Stimulated activated naive CD8-positive, alpha-beta T cell treated with anti-CD3 and anti-CD28 coated beads, Interleukin-15, amount 100 ng/mL, for 72 hours (primary cell): ENCODE measurements at regions not wholly inside any gene's neighbourhood (a gene's known extent, or its start where the extent isn't known, plus 50 kb on each side); places are given as distances from the start of the nearest gene placed in this dataset.
"Not testable (repeated sequence)": the region's sequence is repeated elsewhere in the genome, so short reads cannot be mapped to it uniquely, and the experiment has no call there.

Experiments
- ATAC-seq: fragments of 150-1000 bp; cut with Tn5 transposase; 2 replicates; pipeline ENCODE4 v1.10.0; 2021; ENCODE audit warnings: mild to moderate bottlenecking, moderate library complexity
- DNase-seq, 2 donors: peaks; one replicate each; pipeline ENCODE4 v3.0.0; 2021 to 2022
- H3K27ac Mint-ChIP-seq, 2 donors: one replicate each; pipeline ENCODE4 v1.8.0; 2022; ENCODE audit warnings: mild to moderate bottlenecking in 2 of 2, mixed read lengths in 2 of 2, moderate library complexity in 2 of 2
- H3K27me3 Mint-ChIP-seq: one replicate; pipeline ENCODE4 v1.8.0; 2022; ENCODE audit warnings: mixed read lengths
- H3K4me1 Mint-ChIP-seq: one replicate; pipeline ENCODE4 v1.8.0; 2022; ENCODE audit warnings: mild to moderate bottlenecking, mixed read lengths
- H3K4me3 Mint-ChIP-seq, 2 donors: one replicate each; pipeline ENCODE4 v1.8.0; 2022; ENCODE audit warnings: mild to moderate bottlenecking in 2 of 2, mixed read lengths in 2 of 2, moderate library complexity in 1 of 2
- H3K9me3 Mint-ChIP-seq, 2 donors: one replicate each; pipeline ENCODE4 v1.8.0; 2022; ENCODE audit warnings: mixed read lengths in 2 of 2

DNA sequence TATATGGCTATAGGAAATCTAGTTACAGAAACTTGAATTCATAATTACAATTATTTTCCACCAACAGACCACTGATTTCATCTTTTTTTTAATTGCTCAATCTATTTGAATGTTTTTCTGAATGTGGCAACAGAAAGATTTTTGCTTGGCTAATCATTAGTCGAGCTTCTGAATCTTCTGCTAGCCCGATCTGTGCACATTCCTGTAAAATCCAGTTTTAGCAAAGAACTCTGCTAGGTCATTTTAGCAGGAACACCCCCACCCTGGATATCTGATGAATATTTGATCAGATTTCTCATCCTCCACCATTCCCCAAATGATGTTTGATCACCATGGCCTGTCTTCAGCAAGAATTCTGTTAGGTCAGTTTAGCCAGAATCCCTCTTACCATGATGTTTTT, 176.3 kb downstream of the LEPR start:
- ATAC-seq (no peak), DNase-seq (no peak)
- Mint-ChIP-seq H3K27ac (no peak overlapping the region), H3K4me1 (no peaks in the 10 kb centered on the region), H3K4me3 (no peak overlapping the region), H3K27me3 (no peaks in the 10 kb centered on the region), H3K9me3 (no peaks in the 10 kb centered on the region)

DNA sequence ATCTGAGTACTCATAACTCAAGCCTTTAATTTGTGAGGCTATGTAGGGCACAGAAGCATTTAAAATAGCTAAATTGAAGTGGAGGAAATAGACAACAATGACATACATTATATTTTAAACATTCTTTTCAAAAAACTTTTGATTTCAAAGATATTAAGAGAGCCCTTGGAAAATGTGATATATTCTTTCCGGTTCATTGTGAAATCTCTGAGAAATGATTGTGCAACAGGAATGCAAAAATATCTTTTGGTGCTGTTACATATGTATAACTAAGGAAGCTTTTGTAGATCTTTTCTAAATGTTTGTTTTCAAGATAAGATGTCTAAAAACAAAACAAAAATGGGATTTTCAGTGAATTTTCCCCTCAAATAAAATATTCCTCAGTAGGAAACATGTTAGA, 185.2 kb downstream of the LEPR start:
- Mint-ChIP-seq H3K4me3 (no peak overlapping the region), H3K27ac (no peak overlapping the region), H3K9me3 (no peaks in the 10 kb centered on the region), H3K27me3 (no peaks in the 10 kb centered on the region), H3K4me1 (no peaks in the 10 kb centered on the region)
- ATAC-seq (no peak), DNase-seq (no peak)

DNA sequence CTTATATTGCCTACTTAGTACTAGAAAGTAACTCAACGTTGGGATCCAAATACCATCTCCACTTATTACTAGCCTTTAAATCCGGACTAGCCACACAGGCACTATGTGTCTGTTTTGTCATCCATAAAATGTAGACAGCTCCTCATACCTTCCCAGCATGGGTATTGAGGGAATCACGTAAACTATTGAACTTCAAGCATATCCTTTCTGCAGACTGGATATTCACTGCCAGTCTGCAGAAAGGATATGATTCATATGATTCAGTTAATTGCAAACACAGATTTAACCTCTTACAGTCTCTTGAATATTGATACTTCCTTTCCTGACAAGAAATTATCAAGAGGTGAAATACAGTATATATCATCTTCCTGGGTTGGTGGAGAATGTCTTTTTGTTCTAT, 186.0 kb downstream of the LEPR start:
- no peak for DNase-seq

DNA sequence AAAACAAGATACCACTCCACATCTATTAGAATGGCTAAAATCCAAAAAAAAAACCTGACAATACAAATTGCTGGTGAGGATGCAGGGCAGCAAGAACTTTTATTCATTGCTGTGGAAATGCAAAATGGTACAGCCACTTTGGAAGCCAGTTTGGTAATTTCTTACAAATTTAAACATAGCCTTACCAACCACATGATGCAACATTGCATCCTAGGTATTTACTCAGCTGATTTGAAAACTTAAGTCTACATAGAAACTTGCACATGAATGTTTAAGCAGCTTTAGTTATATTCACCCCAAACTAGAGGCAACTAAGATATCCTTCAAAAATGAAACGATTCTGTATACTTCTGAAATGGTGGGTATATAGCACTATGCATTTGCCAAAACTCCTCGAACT, 178.8 kb upstream of the PDE4B start:
- Mint-ChIP-seq H3K27ac (no peak overlapping the region), H3K9me3 (no peaks in the 10 kb centered on the region), H3K4me3 (no peak overlapping the region), H3K27me3 (no peaks in the 10 kb centered on the region), H3K4me1 (no peaks in the 10 kb centered on the region)
- ATAC-seq (no peak), DNase-seq (no peak)

More for the DNA sequence above, 186.0 kb downstream of the LEPR start:
- Mint-ChIP-seq H3K27me3 (no peaks in the 10 kb centered on the region), H3K4me3 (no peak overlapping the region), H3K27ac (no peak overlapping the region), H3K9me3 (no peaks in the 10 kb centered on the region), H3K4me1 (no peaks in the 10 kb centered on the region)
- no peak for ATAC-seq

DNA sequence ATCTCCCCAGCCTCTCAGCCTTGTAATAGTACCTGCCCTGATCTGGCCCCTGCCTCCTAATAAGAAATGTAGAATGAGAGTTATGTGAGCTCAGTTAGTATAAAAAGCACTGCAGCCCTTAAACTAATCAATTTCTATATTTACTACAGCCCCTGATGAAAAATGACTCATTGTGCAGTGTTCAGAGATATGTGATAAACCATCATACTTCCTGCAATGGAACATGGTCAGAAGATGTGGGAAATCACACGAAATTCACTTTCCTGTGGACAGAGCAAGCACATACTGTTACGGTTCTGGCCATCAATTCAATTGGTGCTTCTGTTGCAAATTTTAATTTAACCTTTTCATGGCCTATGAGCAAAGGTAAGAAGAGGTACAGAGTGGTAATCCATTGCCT, 176.8 kb upstream of the PDE4B start:
- no peaks in the 10 kb centered on the region for H3K9me3 Mint-ChIP-seq
- no peak overlapping the region for H3K4me3 Mint-ChIP-seq
- no peaks in the 10 kb centered on the region for H3K4me1 Mint-ChIP-seq
- no peaks in the 10 kb centered on the region for H3K27me3 Mint-ChIP-seq
- DNase-seq (no peak), ATAC-seq (no peak)
- peak overlapping the region in 1 of 2 donors; percentile 61 for H3K27ac Mint-ChIP-seq

DNA sequence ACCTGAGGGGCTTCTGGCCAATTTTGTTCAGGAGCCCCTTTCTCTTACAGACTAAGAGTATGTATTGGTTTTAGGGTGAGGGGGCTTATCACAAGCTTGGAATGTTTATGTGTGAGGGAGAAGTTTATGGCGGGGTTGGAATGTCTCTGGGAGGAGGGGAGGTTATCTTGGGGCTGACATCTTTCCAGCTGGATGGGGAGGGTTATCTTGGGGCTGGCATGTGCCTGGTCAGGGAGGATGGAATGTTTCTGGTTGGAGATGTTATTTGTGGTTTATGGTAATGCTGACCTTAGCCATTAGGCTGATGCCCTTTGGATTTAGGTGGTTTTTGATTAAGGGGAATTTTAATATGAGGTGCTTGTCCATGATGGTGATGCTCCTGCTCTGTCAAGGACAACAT, 171.0 kb upstream of the PDE4B start:
- not testable (repeated sequence) for H3K4me3 Mint-ChIP-seq, DNase-seq, ATAC-seq, H3K27me3 Mint-ChIP-seq, H3K27ac Mint-ChIP-seq, H3K9me3 Mint-ChIP-seq, H3K4me1 Mint-ChIP-seq

DNA sequence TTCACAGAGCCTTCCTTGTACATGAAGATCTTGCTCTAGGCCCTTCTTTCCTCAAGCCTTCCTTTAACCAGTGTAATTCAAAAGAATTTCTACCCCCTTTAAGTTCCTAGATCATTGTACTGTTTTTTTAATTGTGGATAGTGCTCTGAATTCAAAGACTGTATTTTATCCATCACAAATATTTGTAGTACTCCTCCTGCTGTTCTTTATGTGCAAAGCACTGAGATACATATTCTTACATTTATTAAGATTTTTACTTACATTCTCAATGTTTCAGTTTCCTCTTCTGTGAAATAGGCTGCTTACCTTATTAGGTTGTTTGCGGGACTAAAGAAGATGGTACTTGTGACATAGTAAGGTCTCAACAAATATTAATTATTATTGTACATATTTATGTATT, 168.8 kb upstream of the PDE4B start:
- Mint-ChIP-seq H3K4me1 (no peaks in the 10 kb centered on the region), H3K27ac (no peak overlapping the region), H3K27me3 (no peaks in the 10 kb centered on the region), H3K9me3 (no peaks in the 10 kb centered on the region), H3K4me3 (no peak overlapping the region)
- ATAC-seq (no peak), DNase-seq (no peak)

DNA sequence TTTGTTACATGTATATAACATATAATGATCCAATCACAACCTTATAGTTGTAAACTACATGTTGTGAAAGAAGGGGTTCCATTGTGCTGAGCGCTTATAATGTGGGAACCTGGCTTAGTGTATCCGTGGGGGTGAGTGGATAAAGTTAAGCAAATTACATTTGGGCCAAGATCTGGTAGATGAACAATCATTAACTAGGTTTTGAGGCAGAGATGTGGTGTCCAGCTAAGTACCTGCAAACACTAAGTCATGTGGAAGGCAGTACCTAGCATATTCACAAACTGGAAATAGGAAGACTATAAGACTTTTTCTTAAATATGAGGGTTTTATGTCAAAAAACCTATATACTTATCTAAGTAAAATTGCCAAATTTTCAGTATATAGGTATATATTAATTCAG, 167.2 kb upstream of the PDE4B start:
- Mint-ChIP-seq H3K9me3 (no peaks in the 10 kb centered on the region), H3K27ac (peak overlapping the region in 1 of 2 donors; percentile 27), H3K27me3 (no peaks in the 10 kb centered on the region), H3K4me3 (no peak overlapping the region), H3K4me1 (no peaks in the 10 kb centered on the region)
- DNase-seq (no peak), ATAC-seq (no peak)

DNA sequence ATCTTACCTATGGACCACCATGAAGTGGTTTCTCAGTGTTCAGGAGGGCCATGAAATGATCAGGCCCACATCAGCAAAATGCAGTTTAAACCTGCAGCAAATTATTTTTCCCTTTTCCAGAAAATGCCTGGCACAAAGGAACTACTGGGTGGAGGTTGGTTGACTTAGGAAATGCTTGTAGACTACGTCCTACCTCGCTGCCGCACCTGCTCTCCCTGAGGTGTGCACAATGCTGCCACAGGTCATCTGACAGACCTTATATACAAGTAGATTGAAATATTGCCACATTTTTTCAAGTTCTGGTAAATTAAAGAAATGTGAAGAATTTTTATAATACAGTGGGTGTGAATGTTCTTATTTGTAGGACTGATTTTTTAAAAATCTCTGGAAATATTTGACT, 166.7 kb upstream of the PDE4B start:
- H3K4me1 Mint-ChIP-seq, result no peaks in the 10 kb centered on the region
- no peaks in the 10 kb centered on the region for H3K9me3 Mint-ChIP-seq
- no peaks in the 10 kb centered on the region for H3K27me3 Mint-ChIP-seq
- H3K4me3 Mint-ChIP-seq, result no peak overlapping the region
- H3K27ac Mint-ChIP-seq, result no peak overlapping the region
- DNase-seq (no peak), ATAC-seq (no peak)

DNA sequence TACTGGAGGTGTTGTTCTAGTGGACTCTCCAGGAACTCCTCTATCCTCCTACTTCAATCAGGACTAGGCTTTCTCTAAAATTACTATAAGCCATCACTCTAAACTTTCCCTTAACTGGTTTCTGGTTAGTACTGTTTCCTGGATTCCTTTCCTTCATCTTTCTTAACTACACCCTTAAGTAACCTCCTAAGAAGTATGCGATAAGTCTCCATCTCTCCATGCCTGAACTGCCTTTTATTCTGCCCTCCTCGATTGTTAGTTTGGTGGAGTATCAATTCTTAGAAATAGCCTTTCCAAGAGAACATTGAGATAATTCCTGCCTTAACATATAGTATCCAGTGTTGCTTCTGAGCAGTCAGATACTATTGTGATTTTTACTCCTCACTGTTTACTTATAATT, 162.9 kb upstream of the PDE4B start:
- H3K27me3 Mint-ChIP-seq, result no peaks in the 10 kb centered on the region
- no peaks in the 10 kb centered on the region for H3K4me1 Mint-ChIP-seq
- DNase-seq (no peak), ATAC-seq (no peak)
- H3K27ac Mint-ChIP-seq, result no peak overlapping the region
- no peaks in the 10 kb centered on the region for H3K9me3 Mint-ChIP-seq
- no peak overlapping the region for H3K4me3 Mint-ChIP-seq

DNA sequence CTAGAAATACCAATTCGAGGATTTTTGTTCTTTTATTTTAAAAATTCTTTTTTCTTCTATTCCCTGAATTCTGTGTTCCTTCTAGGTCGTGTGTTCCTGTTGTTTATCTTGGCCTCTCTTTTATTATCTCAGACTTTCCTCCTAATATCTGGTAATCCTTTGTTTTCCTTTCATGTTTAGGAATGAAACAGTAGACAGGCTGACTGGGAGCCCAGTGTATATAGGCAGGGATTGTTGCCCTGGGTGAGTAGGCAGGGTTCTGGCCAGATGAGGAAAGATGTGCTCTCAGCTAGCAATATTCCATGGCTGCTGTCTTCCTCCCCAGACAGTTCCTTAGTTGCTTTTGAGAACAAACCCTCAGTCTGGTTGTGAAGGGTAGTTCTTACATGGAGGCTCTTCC, 161.8 kb upstream of the PDE4B start:
- DNase-seq (no peak), ATAC-seq (no peak)
- Mint-ChIP-seq H3K27ac (no peak overlapping the region), H3K4me1 (no peaks in the 10 kb centered on the region), H3K27me3 (no peaks in the 10 kb centered on the region), H3K4me3 (no peak overlapping the region), H3K9me3 (no peaks in the 10 kb centered on the region)

DNA sequence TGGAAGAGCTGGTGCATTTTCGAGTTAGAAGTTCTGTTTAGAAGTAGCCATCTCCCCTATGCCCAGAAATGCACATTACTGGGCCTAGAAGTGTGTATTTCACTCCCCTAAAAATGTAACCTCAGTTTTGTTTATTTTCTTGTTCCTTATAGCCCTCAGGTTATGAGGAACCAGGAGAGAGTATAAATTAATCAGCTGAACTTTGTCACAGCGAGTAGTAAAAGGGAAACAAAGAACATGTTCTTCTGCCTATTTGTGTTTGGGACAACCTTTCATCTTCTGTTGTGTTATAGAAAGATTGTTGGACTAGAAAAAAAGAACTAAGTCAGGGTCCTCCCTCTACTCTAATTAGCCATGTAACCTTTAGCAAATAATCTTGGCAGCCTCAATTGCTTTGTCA, 160.5 kb upstream of the PDE4B start:
- Mint-ChIP-seq H3K4me1 (no peaks in the 10 kb centered on the region), H3K27me3 (no peaks in the 10 kb centered on the region), H3K4me3 (no peak overlapping the region), H3K9me3 (no peaks in the 10 kb centered on the region), H3K27ac (no peak overlapping the region)
- no peak for DNase-seq
- no peak for ATAC-seq

DNA sequence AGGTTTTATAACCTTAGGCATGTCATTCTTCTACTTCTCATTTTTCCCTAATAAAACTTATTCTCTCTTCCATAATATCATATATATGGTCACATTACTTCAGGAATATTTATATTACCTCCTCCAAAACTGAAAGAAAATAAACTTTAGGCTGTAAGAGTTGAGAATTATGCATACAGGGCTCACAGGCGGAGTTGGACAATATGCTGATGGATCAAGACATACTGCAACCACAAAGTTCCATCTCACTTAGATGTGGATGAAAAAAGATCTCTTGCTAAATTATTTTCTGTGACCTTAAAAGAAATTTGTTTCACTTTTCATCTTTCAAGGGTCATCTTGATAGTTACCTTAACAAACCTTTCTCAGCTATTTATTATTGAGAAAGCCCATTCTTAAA, 152.6 kb upstream of the PDE4B start:
- H3K4me1 Mint-ChIP-seq, result no peaks in the 10 kb centered on the region
- DNase-seq (no peak), ATAC-seq (no peak)
- no peaks in the 10 kb centered on the region for H3K9me3 Mint-ChIP-seq
- H3K27me3 Mint-ChIP-seq, result peaks cover 17% of the 10 kb centered on the region
- no peak overlapping the region for H3K27ac Mint-ChIP-seq
- no peak overlapping the region for H3K4me3 Mint-ChIP-seq

DNA sequence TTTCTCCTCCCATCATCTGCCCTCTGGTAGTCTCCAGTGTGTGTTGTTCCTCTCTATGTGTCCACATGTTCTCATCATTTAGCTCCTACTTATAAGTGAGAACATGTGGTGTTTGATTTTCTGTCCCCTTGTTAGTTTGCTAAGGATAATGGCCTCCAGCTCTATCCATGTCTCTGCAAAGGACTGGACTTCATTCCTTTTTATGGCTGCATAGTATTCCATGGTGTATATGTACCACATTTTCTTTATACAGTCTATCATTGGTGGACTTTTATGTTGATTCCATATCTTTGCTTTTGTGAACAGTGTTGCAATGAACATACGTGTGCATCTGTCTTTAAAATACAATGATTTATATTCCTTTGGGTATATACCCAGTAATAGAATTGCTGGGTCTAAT, 143.5 kb upstream of the PDE4B start:
- not testable (repeated sequence) for DNase-seq, H3K27ac Mint-ChIP-seq, ATAC-seq, H3K4me1 Mint-ChIP-seq, H3K4me3 Mint-ChIP-seq
- Mint-ChIP-seq H3K27me3 (peaks cover 43% of the 10 kb centered on the region), H3K9me3 (peaks cover 11 to 29% of the 10 kb centered on the region in 2 donors)

DNA sequence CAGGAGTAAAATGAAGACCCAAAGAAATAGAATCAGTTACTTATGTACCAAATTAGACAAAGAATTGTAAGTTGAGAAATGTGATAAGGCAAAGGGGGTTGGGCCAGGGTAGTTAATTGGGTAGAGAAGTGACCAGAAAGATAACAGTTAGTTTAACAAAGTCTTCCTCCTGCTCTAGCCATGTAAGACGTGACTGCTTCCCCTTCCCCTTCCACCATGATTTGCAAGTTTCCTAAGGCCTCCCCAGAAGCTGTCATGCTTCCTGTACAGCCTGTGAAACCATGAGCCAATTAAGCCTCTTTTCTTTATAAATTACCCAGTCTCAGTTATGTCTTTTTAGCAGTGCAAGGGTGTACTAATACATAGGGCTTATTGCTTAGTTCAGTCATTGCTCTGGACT, 142.0 kb upstream of the PDE4B start:
- Mint-ChIP-seq H3K4me3 (no peak overlapping the region), H3K27me3 (peaks cover 50% of the 10 kb centered on the region), H3K27ac (no peak overlapping the region), H3K9me3 (peaks cover 11 to 29% of the 10 kb centered on the region in 2 donors), H3K4me1 (no peaks in the 10 kb centered on the region)
- ATAC-seq (no peak), DNase-seq (no peak)

DNA sequence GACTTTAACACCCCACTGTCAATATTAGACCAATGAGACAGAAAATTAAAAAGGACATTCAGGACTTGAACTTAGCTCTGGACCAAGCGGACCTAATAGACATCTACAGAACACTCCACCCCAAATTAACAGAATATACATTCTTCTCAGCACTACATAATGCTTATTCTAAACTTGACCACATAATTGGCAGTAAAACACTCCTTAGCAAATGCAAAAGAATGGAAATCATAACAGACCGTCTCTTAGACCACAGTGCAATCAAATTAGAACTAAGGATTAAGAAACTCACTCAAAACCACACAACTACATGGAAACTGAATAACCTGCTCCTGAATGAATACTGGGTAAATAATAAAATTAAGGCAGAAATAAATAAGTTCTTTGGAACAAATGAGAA, 138.2 kb upstream of the PDE4B start:
- not testable (repeated sequence) for DNase-seq, H3K9me3 Mint-ChIP-seq, H3K4me1 Mint-ChIP-seq, ATAC-seq, H3K27ac Mint-ChIP-seq, H3K4me3 Mint-ChIP-seq
- H3K27me3 Mint-ChIP-seq, result peaks cover 36% of the 10 kb centered on the region

DNA sequence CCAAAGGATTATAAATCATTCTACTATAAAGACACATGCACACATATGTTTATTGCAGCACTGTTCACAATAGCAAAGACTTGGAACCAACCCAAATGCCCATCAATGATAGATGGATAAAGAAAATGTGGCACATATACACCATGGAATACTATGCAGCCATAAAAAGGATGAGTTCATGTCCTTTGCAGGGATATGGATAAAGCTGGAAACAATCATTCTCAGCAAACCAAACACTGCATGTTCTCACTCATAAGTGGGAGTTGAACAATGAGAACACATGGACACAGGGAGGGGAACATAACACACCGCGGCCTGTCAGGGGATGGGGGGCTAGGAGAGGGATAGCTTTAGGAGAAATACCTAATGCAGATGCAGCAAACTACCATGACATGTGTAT, 135.1 kb upstream of the PDE4B start:
- H3K27ac Mint-ChIP-seq, H3K4me1 Mint-ChIP-seq, H3K4me3 Mint-ChIP-seq, DNase-seq, ATAC-seq, H3K9me3 Mint-ChIP-seq: not testable (repeated sequence)
- peaks cover 26% of the 10 kb centered on the region for H3K27me3 Mint-ChIP-seq

DNA sequence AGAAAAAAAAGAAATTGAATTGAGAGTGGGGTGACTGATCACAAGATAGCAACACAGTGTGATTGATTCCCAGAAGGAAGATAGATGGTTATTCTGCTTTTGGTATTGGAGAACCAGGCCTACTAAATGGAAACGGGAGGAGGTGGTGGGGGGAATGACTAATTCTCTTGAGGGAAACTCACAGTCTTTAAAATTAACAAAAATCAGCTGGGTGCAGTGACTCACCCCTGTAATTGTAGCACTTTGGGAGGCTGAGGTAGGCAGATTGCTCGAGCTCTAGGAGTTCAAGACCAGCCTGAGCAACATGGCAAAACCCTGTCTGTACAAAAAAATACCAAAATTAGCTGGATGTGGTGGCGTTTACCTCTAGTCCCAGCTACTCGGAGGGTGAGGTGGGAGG, 134.6 kb upstream of the PDE4B start:
- Mint-ChIP-seq H3K9me3 (no peaks in the 10 kb centered on the region), H3K27ac (no peak overlapping the region), H3K4me1 (no peaks in the 10 kb centered on the region), H3K27me3 (peaks cover 21% of the 10 kb centered on the region), H3K4me3 (no peak overlapping the region)
- ATAC-seq (no peak), DNase-seq (no peak)
